ENCODE measurements at regions not wholly inside any gene's neighbourhood (a gene's known extent, or its start where the extent isn't known, plus 50 kb on each side); places are given as distances from the start of the nearest gene placed in this dataset.

- TF ChIP-seq POLR2A (IDR thresholded peaks at IDR 0.05) (no peak), POLR2AphosphoS5 (IDR thresholded peaks at IDR 0.05) (no peak), EP300 (IDR thresholded peaks at IDR 0.05) (no peak), CTCF (IDR thresholded peaks at IDR 0.05) (no peak)
- Histone ChIP-seq H3K36me3 (no peaks in the 10 kb centered on the region), H3K9me3 (no peaks in the 10 kb centered on the region), H3K4me3 (no peak overlapping the region), H3K27me3 (no peaks in the 10 kb centered on the region), H3K27ac (no peak overlapping the region), H3K4me1 (no peaks in the 10 kb centered on the region)
- DNase-seq (no peak), ATAC-seq (ENCODE audit: low FRiP score in 2 of 2) (no peak)
- WGBS, 2 donors = 41 to 64% methylated on average over 1 of the region's 1 CpG
These were observed 160.1 kb downstream of the FZD1 start for GRCh38 chr7:91424371-91424770.

GRCh38 chr7:91425149-91425548 lies 160.9 kb downstream of the FZD1 start:
- H3K4me1 ChIP-seq = no peaks in the 10 kb centered on the region
- no peaks in the 10 kb centered on the region for H3K9me3 ChIP-seq
- WGBS, 2 donors = 94 to 95% methylated on average over 6 of the region's 6 CpGs
- H3K27ac ChIP-seq = no peak overlapping the region
- ATAC-seq (ENCODE audit: low FRiP score in 2 of 2) (no peak), DNase-seq (no peak)
- no peaks in the 10 kb centered on the region for H3K36me3 ChIP-seq
- no peaks in the 10 kb centered on the region for H3K27me3 ChIP-seq
- no peak overlapping the region for H3K4me3 ChIP-seq
- no peak for TF ChIP-seq POLR2AphosphoS5 (IDR thresholded peaks at IDR 0.05)

- DNase-seq = no peak
- Histone ChIP-seq H3K9me3 (no peaks in the 10 kb centered on the region), H3K4me1 (no peaks in the 10 kb centered on the region), H3K36me3 (no peaks in the 10 kb centered on the region), H3K4me3 (no peak overlapping the region), H3K27me3 (no peaks in the 10 kb centered on the region), H3K27ac (no peak overlapping the region)
- ATAC-seq (ENCODE audit: low FRiP score in 2 of 2) = no peak
- TF ChIP-seq POLR2AphosphoS5 (IDR thresholded peaks at IDR 0.05) (no peak), POLR2A (IDR thresholded peaks at IDR 0.05) (no peak)
These were observed 162.8 kb downstream of the FZD1 start for GRCh38 chr7:91427051-91427450.

GRCh38 chr7:91431601-91432000 lies 167.4 kb downstream of the FZD1 start:
- TF ChIP-seq POLR2AphosphoS5 (IDR thresholded peaks at IDR 0.05) (no peak), POLR2A (IDR thresholded peaks at IDR 0.05) (no peak), EP300 (IDR thresholded peaks at IDR 0.05) (no peak), CTCF (IDR thresholded peaks at IDR 0.05) (no peak)
- H3K9me3 ChIP-seq = no peaks in the 10 kb centered on the region
- no peak for ATAC-seq (ENCODE audit: low FRiP score in 2 of 2)

GRCh38 chr7:91434836-91435235 lies 170.6 kb downstream of the FZD1 start:
- H3K9me3 ChIP-seq = no peaks in the 10 kb centered on the region
- H3K4me1 ChIP-seq = no peaks in the 10 kb centered on the region
- WGBS, 2 donors = 86 to 87% methylated on average over 6 of the region's 6 CpGs
- H3K4me3 ChIP-seq = no peak overlapping the region
- no peak overlapping the region for H3K27ac ChIP-seq
- ATAC-seq (ENCODE audit: low FRiP score in 2 of 2) = no peak
- no peak for TF ChIP-seq POLR2A (IDR thresholded peaks at IDR 0.05)
- no peak for TF ChIP-seq EP300 (IDR thresholded peaks at IDR 0.05)
- no peak for TF ChIP-seq POLR2AphosphoS5 (IDR thresholded peaks at IDR 0.05)
- TF ChIP-seq CTCF (IDR thresholded peaks at IDR 0.05) = no peak
- no peaks in the 10 kb centered on the region for H3K36me3 ChIP-seq
- DNase-seq = no peak
- no peaks in the 10 kb centered on the region for H3K27me3 ChIP-seq

More at GRCh38 chr7:91431601-91432000, 167.4 kb downstream of the FZD1 start:
- H3K4me1 ChIP-seq = no peaks in the 10 kb centered on the region
- H3K27ac ChIP-seq = no peak overlapping the region
- no peaks in the 10 kb centered on the region for H3K27me3 ChIP-seq
- WGBS, 2 donors = 90 to 94% methylated on average over 1 of the region's 1 CpG
- no peaks in the 10 kb centered on the region for H3K36me3 ChIP-seq
- H3K4me3 ChIP-seq = no peak overlapping the region
- no peak for DNase-seq

- H3K27me3 ChIP-seq = no peaks in the 10 kb centered on the region
- no peak overlapping the region for H3K27ac ChIP-seq
- TF ChIP-seq POLR2AphosphoS5 (IDR thresholded peaks at IDR 0.05) (no peak), POLR2A (IDR thresholded peaks at IDR 0.05) (no peak), EP300 (IDR thresholded peaks at IDR 0.05) (no peak), CTCF (IDR thresholded peaks at IDR 0.05) (no peak)
- 92 to 94% methylated on average over 2 of the region's 2 CpGs for WGBS, 2 donors
- H3K4me1 ChIP-seq = no peaks in the 10 kb centered on the region
- H3K9me3 ChIP-seq = peaks cover 0 to 4% (median 0%) of the 10 kb centered on the region in 4 donors
- no peak overlapping the region for H3K4me3 ChIP-seq
- no peak for ATAC-seq (ENCODE audit: low FRiP score in 2 of 2)
- no peaks in the 10 kb centered on the region for H3K36me3 ChIP-seq
- DNase-seq = no peak
These were observed 171.3 kb downstream of the FZD1 start for GRCh38 chr7:91435381-91436059.
